ENCODE measurements at regions not wholly inside any gene's neighbourhood (a gene's known extent, or its start where the extent isn't known, plus 50 kb on each side); places are given as distances from the start of the nearest gene placed in this dataset.

DNA sequence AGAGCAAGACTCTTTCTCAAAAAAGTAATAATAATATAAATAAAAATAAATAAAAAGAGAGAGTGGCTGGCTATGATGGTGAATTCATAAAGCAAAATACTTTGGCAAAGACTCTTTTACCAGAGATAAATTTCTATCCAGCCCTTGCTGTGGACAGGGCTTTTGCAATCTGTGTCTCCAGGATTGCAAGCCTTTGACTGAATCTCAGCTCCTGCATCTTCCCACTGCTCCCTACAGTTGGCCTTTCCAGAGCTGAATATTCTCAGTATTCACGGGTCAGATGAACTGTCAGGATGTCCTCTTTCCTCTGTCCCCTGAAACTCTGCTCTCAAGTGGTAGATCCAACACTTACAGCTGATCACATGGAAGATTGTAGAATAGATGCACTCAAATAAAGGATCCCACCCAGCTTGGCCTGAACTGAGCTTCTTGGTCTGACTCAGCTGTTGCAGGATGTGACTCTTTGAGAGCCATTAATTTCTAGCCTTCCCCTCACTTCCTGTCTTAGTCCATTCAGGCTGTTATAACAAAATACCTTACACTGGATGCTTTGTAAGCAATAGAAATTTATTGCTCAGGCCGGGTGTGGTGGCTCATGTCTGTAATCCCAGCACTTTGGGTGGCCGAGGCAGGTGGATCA lies 123.4 kb upstream of the GUCY1A1 start:
- no peaks in the 10 kb centered on the region for H3K36me3 ChIP-seq (replicated peaks in 1 of 2; ENCODE audit: insufficient read depth in 1 of 2, low read depth in 2 of 2)
- no peaks in the 10 kb centered on the region for H3K27me3 ChIP-seq
- WGBS, 2 donors, result 44 to 71% methylated on average over 3 of the region's 3 CpGs
- H3K4me1 ChIP-seq, result no peaks in the 10 kb centered on the region
- intact Hi-C loops (cut with DNase I), result no loop called here
- no peak for ATAC-seq
- TF ChIP-seq POLR2A (IDR thresholded peaks at IDR 0.05), result no peak
- TF ChIP-seq, protein P1, sequence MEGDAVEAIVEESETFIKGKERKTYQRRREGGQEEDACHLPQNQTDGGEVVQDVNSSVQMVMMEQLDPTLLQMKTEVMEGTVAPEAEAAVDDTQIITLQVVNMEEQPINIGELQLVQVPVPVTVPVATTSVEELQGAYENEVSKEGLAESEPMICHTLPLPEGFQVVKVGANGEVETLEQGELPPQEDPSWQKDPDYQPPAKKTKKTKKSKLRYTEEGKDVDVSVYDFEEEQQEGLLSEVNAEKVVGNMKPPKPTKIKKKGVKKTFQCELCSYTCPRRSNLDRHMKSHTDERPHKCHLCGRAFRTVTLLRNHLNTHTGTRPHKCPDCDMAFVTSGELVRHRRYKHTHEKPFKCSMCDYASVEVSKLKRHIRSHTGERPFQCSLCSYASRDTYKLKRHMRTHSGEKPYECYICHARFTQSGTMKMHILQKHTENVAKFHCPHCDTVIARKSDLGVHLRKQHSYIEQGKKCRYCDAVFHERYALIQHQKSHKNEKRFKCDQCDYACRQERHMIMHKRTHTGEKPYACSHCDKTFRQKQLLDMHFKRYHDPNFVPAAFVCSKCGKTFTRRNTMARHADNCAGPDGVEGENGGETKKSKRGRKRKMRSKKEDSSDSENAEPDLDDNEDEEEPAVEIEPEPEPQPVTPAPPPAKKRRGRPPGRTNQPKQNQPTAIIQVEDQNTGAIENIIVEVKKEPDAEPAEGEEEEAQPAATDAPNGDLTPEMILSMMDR (IDR thresholded peaks at IDR 0.05), result no peak
- H3K4me3 ChIP-seq, result no peak overlapping the region
- no peak for DNase-seq
- H3K27ac ChIP-seq, result no peak overlapping the region
- no peaks in the 10 kb centered on the region for H3K9me3 ChIP-seq

- TF ChIP-seq, protein P1 (IDR thresholded peaks at IDR 0.05), result no peak
- no peak for TF ChIP-seq POLR2A (IDR thresholded peaks at IDR 0.05)
- WGBS, 2 donors, result 64 to 67% methylated on average over 3 of the region's 3 CpGs
- DNase-seq, result no peak
- ATAC-seq, result no peak
- Histone ChIP-seq H3K9me3 (no peaks in the 10 kb centered on the region), H3K36me3 (replicated peaks in 1 of 2; ENCODE audit: insufficient read depth in 1 of 2, low read depth in 2 of 2) (no peaks in the 10 kb centered on the region), H3K4me3 (no peak overlapping the region), H3K27me3 (no peaks in the 10 kb centered on the region), H3K27ac (no peak overlapping the region), H3K4me1 (no peaks in the 10 kb centered on the region)
- intact Hi-C loops (cut with DNase I), result no loop called here
These were observed 124.2 kb upstream of the GUCY1A1 start for GRCh38 chr4:155542415-155542814.

DNA sequence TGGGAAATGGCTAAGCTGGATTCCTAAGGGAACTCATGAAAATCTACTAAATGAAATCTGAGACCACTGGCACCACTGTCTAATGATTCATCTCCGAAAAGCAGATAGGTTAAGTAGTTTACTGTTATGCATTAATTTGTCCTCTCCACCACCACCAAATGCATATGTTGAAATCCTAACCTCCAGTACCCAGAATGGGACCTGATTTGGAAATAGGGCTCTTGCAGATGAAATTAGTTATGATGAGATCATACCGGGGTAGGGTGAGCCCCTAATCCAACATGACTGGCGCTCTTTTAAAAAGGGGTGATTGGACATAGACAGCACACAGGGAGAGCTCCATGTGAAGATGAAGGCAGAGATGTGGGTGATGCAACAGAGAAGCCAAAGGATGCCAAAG lies 124.9 kb upstream of the GUCY1A1 start:
- no peaks in the 10 kb centered on the region for H3K4me1 ChIP-seq
- H3K9me3 ChIP-seq, result no peaks in the 10 kb centered on the region
- DNase-seq (no peak), ATAC-seq (no peak)
- intact Hi-C loops (cut with DNase I), result no loop called here
- no peak overlapping the region for H3K27ac ChIP-seq
- no peak for TF ChIP-seq POLR2A (IDR thresholded peaks at IDR 0.05)
- TF ChIP-seq, protein P1 (IDR thresholded peaks at IDR 0.05), result no peak
- no peak overlapping the region for H3K4me3 ChIP-seq
- WGBS, 2 donors, result 80 to 82% methylated on average over 3 of the region's 3 CpGs
- H3K36me3 ChIP-seq (replicated peaks in 1 of 2; ENCODE audit: insufficient read depth in 1 of 2, low read depth in 2 of 2), result no peaks in the 10 kb centered on the region
- no peaks in the 10 kb centered on the region for H3K27me3 ChIP-seq

DNA sequence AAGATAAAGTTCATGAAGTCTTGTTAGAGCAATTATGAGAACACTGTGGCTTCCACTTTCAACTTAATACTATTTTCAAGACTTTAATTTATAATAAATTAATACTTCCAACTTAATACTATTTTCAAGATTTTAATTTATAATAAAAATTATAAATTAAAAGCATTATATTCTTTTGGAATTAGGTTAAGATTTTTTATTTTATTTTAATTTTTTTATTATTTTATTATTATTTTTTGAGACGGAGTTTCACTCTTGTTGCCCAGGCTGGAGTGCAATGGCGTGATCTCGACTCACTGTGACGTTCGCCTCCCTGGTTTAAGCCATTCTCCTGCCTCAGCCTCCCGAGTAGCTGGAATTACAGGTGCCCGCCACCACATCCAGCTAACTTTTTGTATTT lies 126.0 kb upstream of the GUCY1A1 start:
- Histone ChIP-seq H3K27ac (no peak overlapping the region), H3K27me3 (no peaks in the 10 kb centered on the region), H3K4me3 (no peak overlapping the region), H3K36me3 (replicated peaks in 1 of 2; ENCODE audit: insufficient read depth in 1 of 2, low read depth in 2 of 2) (no peaks in the 10 kb centered on the region), H3K9me3 (no peaks in the 10 kb centered on the region), H3K4me1 (no peaks in the 10 kb centered on the region)
- whole genome bisulfite sequencing, 2 donors, result 80 to 90% methylated on average over 7 of the region's 7 CpGs
- ATAC-seq, result no peak
- intact Hi-C loops (cut with DNase I), result no loop called here
- no peak for TF ChIP-seq POLR2A (IDR thresholded peaks at IDR 0.05)
- TF ChIP-seq, protein P1 (IDR thresholded peaks at IDR 0.05), result no peak
- DNase-seq, result no peak

- H3K27me3 ChIP-seq, result no peaks in the 10 kb centered on the region
- intact Hi-C loops (cut with DNase I), result no loop called here
- no peaks in the 10 kb centered on the region for H3K36me3 ChIP-seq (replicated peaks in 1 of 2; ENCODE audit: insufficient read depth in 1 of 2, low read depth in 2 of 2)
- ATAC-seq (no peak), DNase-seq (no peak)
- no peaks in the 10 kb centered on the region for H3K4me1 ChIP-seq
- WGBS, 2 donors, result 77 to 78% methylated on average over 3 of the region's 3 CpGs
- TF ChIP-seq, protein P1 (IDR thresholded peaks at IDR 0.05), result no peak
- no peak for TF ChIP-seq POLR2A (IDR thresholded peaks at IDR 0.05)
- H3K4me3 ChIP-seq, result no peak overlapping the region
- no peak overlapping the region for H3K27ac ChIP-seq
- no peaks in the 10 kb centered on the region for H3K9me3 ChIP-seq
These were observed 126.9 kb upstream of the GUCY1A1 start for GRCh38 chr4:155539746-155540145.
